ENCODE measurements at regions not wholly inside any gene's neighbourhood (a gene's known extent, or its start where the extent isn't known, plus 50 kb on each side); places are given as distances from the start of the nearest gene placed in this dataset.

- Histone ChIP-seq H2AK5ac (ENCODE audit: low read depth, low read length) (no peak overlapping the region), H3K23ac (ENCODE audit: insufficient read length) (no peak overlapping the region), H2BK12ac (ENCODE audit: low read depth, low read length) (no peak overlapping the region), H4K5ac (ENCODE audit: insufficient read length, low read depth, low read length) (no peak overlapping the region), H2BK15ac (ENCODE audit: low read length) (no peak overlapping the region), H3K18ac (ENCODE audit: extremely low read depth, low read length) (no peak overlapping the region), H4K8ac (ENCODE audit: extremely low read depth, insufficient read depth, low read length) (no peak overlapping the region), H3K9ac (replicated peaks in 1 of 4; ENCODE audit: extremely low read depth in 1 of 4, low read depth in 3 of 4, low read length in 3 of 4) (no peak overlapping the region), H2AFZ (ENCODE audit: low read length) (no peak overlapping the region), H3K4ac (replicated peaks; ENCODE audit: insufficient read length, low read depth, low read length) (no peak overlapping the region), H3K4me3 (ENCODE audit: extremely low read depth in 1 of 4, insufficient read depth in 2 of 4, low read depth in 3 of 4, low read length in 4 of 4) (no peak overlapping the region), H2BK120ac (replicated peaks; ENCODE audit: low read depth, low read length) (no peak overlapping the region), H3K4me1 (replicated peaks in 1 of 4; ENCODE audit: control insufficient read depth in 3 of 4, insufficient read depth in 4 of 4, low read length in 3 of 4) (peaks cover 0 to 3% (median 0%) of the 10 kb centered on the region in 4 experiments; a peak in 1 of 7 replicates), H2BK20ac (ENCODE audit: low read length) (no peak overlapping the region), H4K91ac (replicated peaks; ENCODE audit: insufficient read length, low read length) (no peak overlapping the region), H3K36me3 (ENCODE audit: control insufficient read depth in 2 of 4, insufficient read depth in 4 of 4, low read length in 3 of 4) (no peaks in the 10 kb centered on the region), H2BK5ac (ENCODE audit: low read depth, low read length) (no peak overlapping the region), H3K79me2 (ENCODE audit: control insufficient read depth in 1 of 2, insufficient read depth in 2 of 2, low read length in 2 of 2) (no peaks in the 10 kb centered on the region), H3K27me3 (replicated peaks in 1 of 4; ENCODE audit: control insufficient read depth in 3 of 4, extremely low read depth in 1 of 4, insufficient read depth in 3 of 4, low read length in 3 of 4) (no peaks in the 10 kb centered on the region), H3K23me2 (ENCODE audit: low read depth, low read length) (no peaks in the 10 kb centered on the region), H4K20me1 (replicated peaks in 1 of 2; ENCODE audit: control insufficient read depth in 1 of 2, insufficient read depth in 2 of 2, low read length in 2 of 2) (no peaks in the 10 kb centered on the region), H3K4me2 (ENCODE audit: insufficient read depth in 1 of 2, low read depth in 2 of 2, low read length in 2 of 2) (no peak overlapping the region), H3K79me1 (ENCODE audit: low read depth, low read length) (no peaks in the 10 kb centered on the region), H3K14ac (ENCODE audit: insufficient read length) (no peak overlapping the region), H3K9me3 (ENCODE audit: insufficient read depth in 2 of 2, low read depth in 1 of 2, low read length in 1 of 2) (no peaks in the 10 kb centered on the region), H3K56ac (replicated peaks; ENCODE audit: insufficient read length, low read depth, low read length) (no peak overlapping the region), H3K27ac (ENCODE audit: low read depth, low read length) (no peak overlapping the region)
- POLR2A ChIA-PET (ENCODE audit: partially characterized antibody): interaction anchor here (0.6 kb wide), 1 partner anchor 1392 kb away, joined by 4 read pairs; no protein-coding TSS in a partner anchor
- DNase-seq (ENCODE audit: low read depth in 1 of 2, low spot score in 2 of 2) (no peak), FAIRE-seq (no peak)
- CTCF ChIA-PET (ENCODE audit: partially characterized antibody): interaction anchor here (1.0 to 1.6 kb wide), 5 partner anchors 9 to 378 kb away, joined by 3 to 5 read pairs (median 4); a partner anchor contains a TSS
- WGBS, 2 experiments (ENCODE audit: extremely low coverage in 1 of 2, insufficient coverage in 1 of 2, insufficient read length in 1 of 2, insufficient replicate concordance in 2 of 2, low coverage in 1 of 2, low lambda C conversion rate in 2 of 2, missing lambda C conversion rate in 1 of 2): 83% methylated on average over 2 of the region's 2 CpGs; no CpG with 5 or more reads in 1 of the 2 experiments
- no peak for TF ChIP-seq TCF12 (IDR thresholded peaks at IDR 0.05; ENCODE audit: low read depth, low read length)
- TF ChIP-seq KDM1A (IDR thresholded peaks at IDR 0.05; ENCODE audit: borderline replicate concordance, low read length): no peak
- no peak for TF ChIP-seq SP1 (IDR thresholded peaks at IDR 0.05; ENCODE audit: low read depth, low read length)
- no peak for TF ChIP-seq HDAC2 (IDR thresholded peaks at IDR 0.05; ENCODE audit: borderline replicate concordance in 1 of 2, low read depth in 2 of 2, low read length in 2 of 2)
- TF ChIP-seq MAX (IDR thresholded peaks at IDR 0.05): no peak
- no peak for TF ChIP-seq RBBP5 (IDR thresholded peaks at IDR 0.05; ENCODE audit: borderline replicate concordance, low read depth, low read length)
- TF ChIP-seq ASH2L (IDR thresholded peaks at IDR 0.05; ENCODE audit: low read length): no peak
- TF ChIP-seq SIN3A (conservative IDR thresholded peaks at IDR 0.05 in 1 of 2, IDR thresholded peaks at IDR 0.05 in 1 of 2; ENCODE audit: low read depth in 1 of 2, low read length in 2 of 2): no peak
- no peak for TF ChIP-seq BCL11A (IDR thresholded peaks at IDR 0.05; ENCODE audit: low read depth in 2 of 2, low read length in 2 of 2)
- TF ChIP-seq FOSL1 (IDR thresholded peaks at IDR 0.05; ENCODE audit: insufficient read depth, low read depth, low read length): no peak
- TF ChIP-seq CBX8 (IDR thresholded peaks at IDR 0.05; ENCODE audit: borderline replicate concordance, low read depth, low read length): no peak
- no peak for TF ChIP-seq SIX5 (IDR thresholded peaks at IDR 0.05; ENCODE audit: low read depth, low read length)
- no peak for TF ChIP-seq GTF2F1 (IDR thresholded peaks at IDR 0.05; ENCODE audit: borderline replicate concordance, low read depth, low read length)
Measured at GRCh38 chr12:25009496-25010092, 60.7 kb upstream of the BCAT1 start.
